ENCODE measurements at regions not wholly inside any gene's neighbourhood (a gene's known extent, or its start where the extent isn't known, plus 50 kb on each side); places are given as distances from the start of the nearest gene placed in this dataset.

- TF ChIP-seq CTCF (IDR thresholded peaks at IDR 0.05), result no peak
- H3K36me3 Mint-ChIP-seq (ENCODE audit: low read depth), result no peaks in the 10 kb centered on the region
- no peaks in the 10 kb centered on the region for H3K27me3 ChIP-seq (ENCODE audit: control insufficient read depth in 1 of 2, insufficient read depth in 2 of 2, low read length in 2 of 2)
- no peak for DNase-seq
- ChIA-PET CTCF (interaction anchor here (0.6 kb wide), 1 partner anchor 22 kb away, joined by 3 read pairs; no protein-coding TSS in a partner anchor), POLR2A (no interaction called here)
- intact Hi-C loops (cut with DNase I, micrococcal nuclease), result no loop called here
- H3K4me1 ChIP-seq (ENCODE audit: insufficient read depth, low read length), result no peaks in the 10 kb centered on the region
- no peak overlapping the region for H3K4me3 Mint-ChIP-seq
- no peak overlapping the region for H3K27ac ChIP-seq (ENCODE audit: low read depth in 1 of 2, low read length in 2 of 2)
- no peak for ATAC-seq (ENCODE audit: poor library complexity)
- no peak overlapping the region for H3K4me3 ChIP-seq (ENCODE audit: low read length)
- H3K36me3 ChIP-seq (ENCODE audit: insufficient read depth, low read length), result no peaks in the 10 kb centered on the region
- no peaks in the 10 kb centered on the region for H3K4me1 Mint-ChIP-seq (ENCODE audit: low read depth)
- H3K9me3 ChIP-seq (ENCODE audit: control insufficient read depth in 1 of 2, insufficient read depth in 1 of 2, low read length in 2 of 2), result peaks cover 0 to 3% of the 10 kb centered on the region in 2 experiments
- H3K9me3 Mint-ChIP-seq, result no peaks in the 10 kb centered on the region
- no peak overlapping the region for H3K27ac Mint-ChIP-seq
- H3K27me3 Mint-ChIP-seq, result peaks cover 6% of the 10 kb centered on the region
These were observed 170.3 kb downstream of the NUP210 start for GRCh38 chr3:13249664-13250390.

GRCh38 chr3:13248640-13249039 lies 171.5 kb downstream of the NUP210 start:
- ATAC-seq (ENCODE audit: poor library complexity) (no peak), DNase-seq (no peak)
- intact Hi-C loops (cut with DNase I, micrococcal nuclease), result no loop called here
- Histone ChIP-seq H3K36me3 (ENCODE audit: insufficient read depth, low read length) (no peaks in the 10 kb centered on the region), H3K27ac (ENCODE audit: low read depth in 1 of 2, low read length in 2 of 2) (no peak overlapping the region), H3K4me1 (ENCODE audit: insufficient read depth, low read length) (no peaks in the 10 kb centered on the region), H3K27me3 (ENCODE audit: control insufficient read depth in 1 of 2, insufficient read depth in 2 of 2, low read length in 2 of 2) (no peaks in the 10 kb centered on the region), H3K4me3 (ENCODE audit: low read length) (no peak overlapping the region), H3K9me3 (ENCODE audit: control insufficient read depth in 1 of 2, insufficient read depth in 1 of 2, low read length in 2 of 2) (peaks cover 0 to 5% of the 10 kb centered on the region in 2 experiments)
- TF ChIP-seq CTCF (IDR thresholded peaks at IDR 0.05), result no peak
- peaks cover 6% of the 10 kb centered on the region for H3K27me3 Mint-ChIP-seq
- no peak overlapping the region for H3K27ac Mint-ChIP-seq
- H3K4me1 Mint-ChIP-seq (ENCODE audit: low read depth), result no peaks in the 10 kb centered on the region
- no peak overlapping the region for H3K4me3 Mint-ChIP-seq
- ChIA-PET POLR2A (no interaction called here), CTCF (no interaction called here)
- H3K36me3 Mint-ChIP-seq (ENCODE audit: low read depth), result no peaks in the 10 kb centered on the region
- no peaks in the 10 kb centered on the region for H3K9me3 Mint-ChIP-seq

- Mint-ChIP-seq H3K4me3 (no peak overlapping the region), H3K4me1 (ENCODE audit: low read depth) (no peaks in the 10 kb centered on the region), H3K27me3 (no peaks in the 10 kb centered on the region), H3K9me3 (no peaks in the 10 kb centered on the region), H3K27ac (no peak overlapping the region), H3K36me3 (ENCODE audit: low read depth) (no peaks in the 10 kb centered on the region)
- POLR2A ChIA-PET, result no interaction called here
- TF ChIP-seq CTCF (IDR thresholded peaks at IDR 0.05), result no peak
- Histone ChIP-seq H3K4me1 (ENCODE audit: insufficient read depth, low read length) (no peaks in the 10 kb centered on the region), H3K27me3 (ENCODE audit: control insufficient read depth in 1 of 2, insufficient read depth in 2 of 2, low read length in 2 of 2) (no peaks in the 10 kb centered on the region), H3K36me3 (ENCODE audit: insufficient read depth, low read length) (no peaks in the 10 kb centered on the region), H3K27ac (ENCODE audit: low read depth in 1 of 2, low read length in 2 of 2) (no peak overlapping the region), H3K9me3 (ENCODE audit: control insufficient read depth in 1 of 2, insufficient read depth in 1 of 2, low read length in 2 of 2) (peaks cover 0 to 5% of the 10 kb centered on the region in 2 experiments), H3K4me3 (ENCODE audit: low read length) (no peak overlapping the region)
- DNase-seq (no peak), ATAC-seq (ENCODE audit: poor library complexity) (no peak)
- intact Hi-C loops (cut with DNase I, micrococcal nuclease), result no loop called here
- CTCF ChIA-PET, result no interaction called here
These were observed 172.4 kb upstream of the IQSEC1 start for GRCh38 chr3:13245615-13245978.
